OCI-LY7 (cell line): ENCODE measurements at regions not wholly inside any gene's neighbourhood (a gene's known extent, or its start where the extent isn't known, plus 50 kb on each side); places are given as distances from the start of the nearest gene placed in this dataset.

Experiments used
- BruUV-seq: library from RNA; stranded (reverse); fragments of 400-500 nt; replicated peaks from 2 replicates; lab custom pipeline; 2021; lab: Mats Ljungman, UMichigan
- CTCF ChIA-PET: fragments of 300-600 bp; sonication (Branson Sonifier 250); formaldehyde crosslinking; loops from one replicate; lab custom pipeline; 2022; ENCODE audit warnings: antibody characterized with exemption; ENCODE audit not compliant: unreplicated experiment; lab: Charles Lee
- POLR2A ChIA-PET: fragments of 300-600 bp; sonication (Branson Sonifier 250); formaldehyde crosslinking; loops from one replicate; lab custom pipeline; 2022; ENCODE audit warnings: antibody characterized with exemption; lab: Charles Lee
- DNase-seq: peaks from one replicate; pipeline ENCODE4 v3.0.0-alpha.2; 2015; ENCODE audit warnings: low spot score
- H2AFZ ChIP-seq: fragments of 200-600 bp; sonication (generic), shearing (Covaris generic); 2 replicates; pipeline ENCODE4 v1.6.1; 2014; ENCODE audit warnings: mild to moderate bottlenecking, antibody characterized with exemption, low read length, moderate library complexity
- H3K27ac ChIP-seq: fragments of 200-600 bp; sonication (generic); 2 replicates; pipeline ENCODE4 v1.5.1; 2014; ENCODE audit warnings: mixed run types, low read depth, mild to moderate bottlenecking, moderate library complexity, low read length, inconsistent platforms; ENCODE audit not compliant: poor library complexity, severe bottlenecking
- H3K36me3 ChIP-seq: fragments of 200-600 bp; sonication (generic); 2 replicates; pipeline ENCODE4 v1.6.1; 2014; ENCODE audit warnings: mild to moderate bottlenecking, antibody characterized with exemption, low read length, moderate library complexity, mixed read lengths; ENCODE audit not compliant: insufficient read depth
- H3K4me1 ChIP-seq: fragments of 200-600 bp; sonication (generic); 2 replicates; pipeline ENCODE4 v1.5.1; 2014; ENCODE audit warnings: mild to moderate bottlenecking, low read length; ENCODE audit not compliant: insufficient read depth, poor library complexity, severe bottlenecking
- H3K4me2 ChIP-seq: fragments of 200-600 bp; sonication (generic); 2 replicates; pipeline ENCODE4 v1.6.1; 2014; ENCODE audit warnings: mild to moderate bottlenecking, low read length
- H3K4me3 ChIP-seq: fragments of 200-600 bp; sonication (generic); 2 replicates; pipeline ENCODE4 v1.5.1; 2014; ENCODE audit warnings: mild to moderate bottlenecking, low read depth, low read length; ENCODE audit not compliant: poor library complexity, severe bottlenecking
- H3K79me2 ChIP-seq: fragments of 200-600 bp; sonication (generic); 2 replicates; pipeline ENCODE4 v1.6.1; 2016; ENCODE audit warnings: low read depth, mild to moderate bottlenecking, low read length, moderate library complexity, mixed read lengths; ENCODE audit not compliant: insufficient read depth
- H3K9me2 ChIP-seq: fragments of 200-600 bp; sonication (generic); 2 replicates; pipeline ENCODE4 v1.6.1; 2016; ENCODE audit warnings: mild to moderate bottlenecking, low read length, mixed read lengths; ENCODE audit not compliant: insufficient read depth
- H3K9me3 ChIP-seq: fragments of 200-600 bp; sonication (generic); 2 replicates; pipeline ENCODE4 v1.6.1; 2014; ENCODE audit warnings: mild to moderate bottlenecking, mixed run types, low read length, mixed read lengths
- H4K20me1 ChIP-seq: fragments of 200-600 bp; sonication (generic); 2 replicates; pipeline ENCODE4 v1.6.1; 2014; ENCODE audit warnings: mild to moderate bottlenecking, antibody characterized with exemption, low read length, moderate library complexity, mixed read lengths; ENCODE audit not compliant: insufficient read depth
- CTCF ChIP-seq: fragments of 200-600 bp; sonication (generic); conservative IDR thresholded peaks from 2 replicates; pipeline ENCODE4 v1.5.1; 2014; ENCODE audit warnings: mild to moderate bottlenecking, antibody characterized with exemption, low read length, moderate library complexity, mixed read lengths
- EZH2phosphoT487 ChIP-seq: fragments of 200-600 bp; sonication (generic); IDR thresholded peaks from 2 replicates; pipeline ENCODE4 v1.6.1; 2018; ENCODE audit warnings: low read depth, borderline replicate concordance, mild to moderate bottlenecking, mixed run types, antibody characterized with exemption, low read length, moderate library complexity, mixed read lengths
- intact Hi-C: fragments of 100-400 bp; cut with micrococcal nuclease; formaldehyde crosslinking; loops from one replicate; pipeline ENCODE4 v1.10.0; 2022; ENCODE audit not compliant: unreplicated experiment

- H3K27ac ChIP-seq: no peak overlapping the region
- H2AFZ ChIP-seq: no peak overlapping the region
- BruUV-seq: no TSS peak
- H3K79me2 ChIP-seq: no peaks in the 10 kb centered on the region
- no peaks in the 10 kb centered on the region for H3K4me1 ChIP-seq
- no peak overlapping the region for H3K4me2 ChIP-seq
- H3K4me3 ChIP-seq: no peak overlapping the region
- TF ChIP-seq CTCF (no peak), EZH2phosphoT487 (no peak)
- intact Hi-C loops: no loop called here
- no peaks in the 10 kb centered on the region for H3K9me2 ChIP-seq
- no peak for DNase-seq
- no peaks in the 10 kb centered on the region for H3K9me3 ChIP-seq
- H4K20me1 ChIP-seq: no peaks in the 10 kb centered on the region
- no peaks in the 10 kb centered on the region for H3K36me3 ChIP-seq
- POLR2A ChIA-PET: no interaction called here
- CTCF ChIA-PET: no interaction called here
Measured at GRCh38 chr10:111986079-111986478, 197.5 kb downstream of the GPAM start.

GRCh38 chr10:111988646-111989045, 194.9 kb downstream of the GPAM start:
- no peak overlapping the region for H3K27ac ChIP-seq
- intact Hi-C loops: no loop called here
- no peak overlapping the region for H3K4me3 ChIP-seq
- CTCF ChIA-PET: interaction anchor here (0.6 kb wide), 1 partner anchor 18 kb away, joined by 3 read pairs; no protein-coding TSS in a partner anchor
- H3K4me2 ChIP-seq: no peak overlapping the region
- H3K9me3 ChIP-seq: no peaks in the 10 kb centered on the region
- no peak overlapping the region for H2AFZ ChIP-seq
- no TSS peak for BruUV-seq
- DNase-seq: no peak
- TF ChIP-seq CTCF (no peak), EZH2phosphoT487 (no peak)
- H3K9me2 ChIP-seq: no peaks in the 10 kb centered on the region
- H3K4me1 ChIP-seq: no peaks in the 10 kb centered on the region
- POLR2A ChIA-PET: no interaction called here
- no peaks in the 10 kb centered on the region for H3K36me3 ChIP-seq
- no peaks in the 10 kb centered on the region for H3K79me2 ChIP-seq
- H4K20me1 ChIP-seq: no peaks in the 10 kb centered on the region

DNA sequence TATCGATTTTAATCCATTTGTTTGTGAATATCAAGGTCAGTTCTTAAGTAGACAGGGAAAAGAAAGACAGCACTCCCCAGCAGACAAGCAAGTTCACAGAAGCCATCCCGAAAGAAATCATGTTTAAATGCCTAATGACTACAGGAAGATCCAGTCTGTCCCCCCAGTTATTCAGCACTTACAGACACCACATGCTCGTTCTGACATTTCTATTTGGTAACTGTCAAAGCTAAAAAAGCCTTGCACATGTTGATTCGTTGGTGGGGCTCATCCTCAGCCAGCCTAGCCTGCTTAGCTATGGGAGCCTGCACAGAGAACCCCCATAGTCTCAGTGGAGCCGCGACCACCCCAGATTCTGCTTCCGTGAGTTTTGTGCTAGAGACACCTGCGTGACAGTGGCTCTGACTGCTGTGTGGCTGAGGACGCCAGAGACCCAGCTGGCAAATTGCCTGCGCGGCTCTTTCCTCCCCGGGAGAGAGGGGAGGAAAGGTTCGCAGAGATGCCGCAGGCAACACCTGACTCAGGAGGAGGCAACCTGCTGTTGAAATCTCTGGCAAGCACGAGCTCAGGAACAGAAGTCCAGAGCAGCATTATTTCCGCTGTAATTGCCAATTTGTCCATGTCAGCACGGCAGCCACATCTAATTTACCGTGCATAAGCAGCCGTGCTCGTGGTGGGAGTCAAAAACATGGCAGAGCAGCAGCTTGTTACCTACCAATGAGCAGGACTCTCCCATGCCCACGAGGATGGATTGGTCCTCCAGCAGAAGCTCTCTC, 194.2 kb downstream of the GPAM start:
- H3K4me1 ChIP-seq: no peaks in the 10 kb centered on the region
- POLR2A ChIA-PET: no interaction called here
- no peaks in the 10 kb centered on the region for H3K79me2 ChIP-seq
- BruUV-seq: no TSS peak
- no peak overlapping the region for H3K27ac ChIP-seq
- intact Hi-C loops: no loop called here
- H3K4me3 ChIP-seq: no peak overlapping the region
- DNase-seq: no peak
- H2AFZ ChIP-seq: no peak overlapping the region
- CTCF ChIA-PET: no interaction called here
- no peaks in the 10 kb centered on the region for H3K9me3 ChIP-seq
- H3K4me2 ChIP-seq: no peak overlapping the region
- no peaks in the 10 kb centered on the region for H3K9me2 ChIP-seq
- TF ChIP-seq CTCF: no peak
- TF ChIP-seq EZH2phosphoT487: no peak
- H3K36me3 ChIP-seq: no peaks in the 10 kb centered on the region
- H4K20me1 ChIP-seq: no peaks in the 10 kb centered on the region
